ENCODE measurements at regions not wholly inside any gene's neighbourhood (a gene's known extent, or its start where the extent isn't known, plus 50 kb on each side); places are given as distances from the start of the nearest gene placed in this dataset.
"Not testable (repeated sequence)": the region's sequence is repeated elsewhere in the genome, so short reads cannot be mapped to it uniquely, and the experiment has no call there.

- no peak for DNase-seq (ENCODE audit: low read depth, low spot score)
Observed at GRCh38 chr12:105524961-105525360, 194.5 kb downstream of the C12orf75 start.

- DNase-seq (ENCODE audit: low read depth, low spot score): no peak
Observed at GRCh38 chr12:105534068-105534467, 203.6 kb downstream of the C12orf75 start.

GRCh38 chr12:105535033-105535432 is 204.5 kb downstream of the C12orf75 start:
- not testable (repeated sequence) for DNase-seq (ENCODE audit: low read depth, low spot score)

GRCh38 chr12:105538880-105539279 is 208.4 kb downstream of the C12orf75 start:
- peak; percentile 19 for DNase-seq (ENCODE audit: low read depth, low spot score)

GRCh38 chr12:105539735-105540134 is 209.2 kb downstream of the C12orf75 start:
- no peak for DNase-seq (ENCODE audit: low read depth, low spot score)

- peak; percentile 16 for DNase-seq (ENCODE audit: low read depth, low spot score)
Observed at GRCh38 chr12:105547786-105548185, 217.3 kb downstream of the C12orf75 start.

- no peak for DNase-seq (ENCODE audit: low read depth, low spot score)
Observed at GRCh38 chr12:105548626-105549025, 218.1 kb downstream of the C12orf75 start.

- peak; percentile 54 for DNase-seq (ENCODE audit: low read depth, low spot score)
Observed at GRCh38 chr12:105552056-105552455, 221.6 kb downstream of the C12orf75 start.

GRCh38 chr12:105554223-105554678 is 223.8 kb downstream of the C12orf75 start:
- DNase-seq (ENCODE audit: low read depth, low spot score): peak; percentile 60

GRCh38 chr12:105554856-105555255 is 224.4 kb downstream of the C12orf75 start:
- DNase-seq (ENCODE audit: low read depth, low spot score): no peak

- peak; percentile 54 for DNase-seq (ENCODE audit: low read depth, low spot score)
Observed at GRCh38 chr12:105555556-105556295, 225.2 kb downstream of the C12orf75 start.

GRCh38 chr12:105559310-105559709 is 228.8 kb downstream of the C12orf75 start:
- no peak for DNase-seq (ENCODE audit: low read depth, low spot score)

- DNase-seq (ENCODE audit: low read depth, low spot score): no peak
Observed at GRCh38 chr12:105561546-105562198, 231.2 kb downstream of the C12orf75 start.

- peak; percentile 92 for DNase-seq (ENCODE audit: low read depth, low spot score)
Observed at GRCh38 chr12:105562199-105562971, 231.9 kb downstream of the C12orf75 start.

GRCh38 chr12:105567061-105567460 is 236.6 kb downstream of the C12orf75 start:
- no peak for DNase-seq (ENCODE audit: low read depth, low spot score)

GRCh38 chr12:105569886-105570285 is 239.4 kb downstream of the C12orf75 start:
- DNase-seq (ENCODE audit: low read depth, low spot score): no peak

- DNase-seq (ENCODE audit: low read depth, low spot score): no peak
Observed at GRCh38 chr12:105570944-105571343, 240.5 kb downstream of the C12orf75 start.

GRCh38 chr12:105573574-105573973 is 243.1 kb downstream of the C12orf75 start:
- DNase-seq (ENCODE audit: low read depth, low spot score): peak; percentile 20

GRCh38 chr12:105574056-105574715 is 243.7 kb downstream of the C12orf75 start:
- peak; percentile 65 for DNase-seq (ENCODE audit: low read depth, low spot score)

- DNase-seq (ENCODE audit: low read depth, low spot score): no peak
Observed at GRCh38 chr12:105575235-105575634, 244.7 kb downstream of the C12orf75 start.

GRCh38 chr12:105576261-105576660 is 245.8 kb downstream of the C12orf75 start:
- no peak for DNase-seq (ENCODE audit: low read depth, low spot score)

All from astrocyte of the hippocampus (primary cell).